ENCODE measurements at regions not wholly inside any gene's neighbourhood (a gene's known extent, or its start where the extent isn't known, plus 50 kb on each side); places are given as distances from the start of the nearest gene placed in this dataset.

GRCh38 chr14:99347561-99347960 is 75.6 kb upstream of the BCL11B start:
- DNase-seq (ENCODE audit: low spot score): no peak

- DNase-seq (ENCODE audit: low spot score): no peak
Measured at GRCh38 chr14:99346470-99347080, 74.6 kb upstream of the BCL11B start.

- no peak for DNase-seq (ENCODE audit: low spot score)
Measured at GRCh38 chr14:99345472-99345871, 73.5 kb upstream of the BCL11B start.

- no peak for DNase-seq (ENCODE audit: low spot score)
Measured at GRCh38 chr14:99344051-99344758, 72.2 kb upstream of the BCL11B start.

GRCh38 chr14:99342906-99343305 is 70.9 kb upstream of the BCL11B start:
- no peak for DNase-seq (ENCODE audit: low spot score)

GRCh38 chr14:99342204-99342603 is 70.2 kb upstream of the BCL11B start:
- DNase-seq (ENCODE audit: low spot score): no peak

- no peak for DNase-seq (ENCODE audit: low spot score)
Measured at GRCh38 chr14:99339551-99339950, 67.6 kb upstream of the BCL11B start.

- DNase-seq (ENCODE audit: low spot score): no peak
Measured at GRCh38 chr14:99338313-99338712, 66.3 kb upstream of the BCL11B start.

GRCh38 chr14:99333841-99334635 is 62.0 kb upstream of the BCL11B start:
- no peak for DNase-seq (ENCODE audit: low spot score)

- no peak for DNase-seq (ENCODE audit: low spot score)
Measured at GRCh38 chr14:99333214-99333613, 61.2 kb upstream of the BCL11B start.

- DNase-seq (ENCODE audit: low spot score): no peak
Measured at GRCh38 chr14:99331811-99332210, 59.8 kb upstream of the BCL11B start.

- no peak for DNase-seq (ENCODE audit: low spot score)
Measured at GRCh38 chr14:99330316-99331240, 58.6 kb upstream of the BCL11B start.

- no peak for DNase-seq (ENCODE audit: low spot score)
Measured at GRCh38 chr14:99329711-99330315, 57.8 kb upstream of the BCL11B start.

GRCh38 chr14:99327458-99328250 is 55.7 kb upstream of the BCL11B start:
- no peak for DNase-seq (ENCODE audit: low spot score)

- peak; percentile 21 for DNase-seq (ENCODE audit: low spot score)
Measured at GRCh38 chr14:99327050-99327449, 55.1 kb upstream of the BCL11B start.

GRCh38 chr14:99326041-99326710 is 54.2 kb upstream of the BCL11B start:
- DNase-seq (ENCODE audit: low spot score): no peak

- no peak for DNase-seq (ENCODE audit: low spot score)
Measured at GRCh38 chr14:99325591-99325990, 53.6 kb upstream of the BCL11B start.

- no peak for DNase-seq (ENCODE audit: low spot score)
Measured at GRCh38 chr14:99325016-99325415, 53.0 kb upstream of the BCL11B start.

GRCh38 chr14:99324291-99324690 is 52.3 kb upstream of the BCL11B start:
- DNase-seq (ENCODE audit: low spot score): no peak

- no peak for DNase-seq (ENCODE audit: low spot score)
Measured at GRCh38 chr14:99323603-99324185, 51.7 kb upstream of the BCL11B start.

Data from NAMALWA (cell line).